ENCODE measurements at regions not wholly inside any gene's neighbourhood (a gene's known extent, or its start where the extent isn't known, plus 50 kb on each side); places are given as distances from the start of the nearest gene placed in this dataset.
"Not testable (repeated sequence)": the region's sequence is repeated elsewhere in the genome, so short reads cannot be mapped to it uniquely, and the experiment has no call there.

GRCh38 chr14:97993508-97994019 is 1196.4 kb downstream of the VRK1 start:
- DNase-seq, result no peak

GRCh38 chr14:97994020-97994531 is 1196.9 kb downstream of the VRK1 start:
- DNase-seq, result no peak

- no peak for DNase-seq
These were observed 1197.9 kb downstream of the VRK1 start for GRCh38 chr14:97995038-97995437.

- no peak for DNase-seq
These were observed 1198.3 kb downstream of the VRK1 start for GRCh38 chr14:97995531-97995930.

GRCh38 chr14:98006008-98006407 is 1208.8 kb downstream of the VRK1 start:
- no peak for DNase-seq

GRCh38 chr14:98008381-98009113 is 1211.4 kb downstream of the VRK1 start:
- no peak for DNase-seq

- not testable (repeated sequence) for DNase-seq
These were observed 1212.0 kb downstream of the VRK1 start for GRCh38 chr14:98009177-98009576.

- no peak for DNase-seq
These were observed 1213.6 kb downstream of the VRK1 start for GRCh38 chr14:98010784-98011183.

- DNase-seq, result no peak
These were observed 1217.9 kb downstream of the VRK1 start for GRCh38 chr14:98014851-98015615.

- DNase-seq, result no peak
These were observed 1218.7 kb downstream of the VRK1 start for GRCh38 chr14:98015921-98016320.

GRCh38 chr14:98018628-98019027 is 1221.4 kb downstream of the VRK1 start:
- DNase-seq, result no peak

- DNase-seq, result no peak
These were observed 1225.6 kb downstream of the VRK1 start for GRCh38 chr14:98022541-98023520.

- DNase-seq, result no peak
These were observed 1231.0 kb downstream of the VRK1 start for GRCh38 chr14:98028162-98028561.

GRCh38 chr14:98035396-98035795 is 1236.6 kb downstream of the BCL11B start:
- no peak for DNase-seq

- DNase-seq, result no peak
These were observed 1234.2 kb downstream of the BCL11B start for GRCh38 chr14:98037831-98038230.

GRCh38 chr14:98056946-98057345 is 1215.1 kb downstream of the BCL11B start:
- no peak for DNase-seq

GRCh38 chr14:98059106-98059505 is 1212.9 kb downstream of the BCL11B start:
- DNase-seq, result no peak

- DNase-seq, result no peak
These were observed 1209.9 kb downstream of the BCL11B start for GRCh38 chr14:98062083-98062482.

- DNase-seq, result no peak
These were observed 1202.3 kb downstream of the BCL11B start for GRCh38 chr14:98069712-98070171.

GRCh38 chr14:98070536-98070935 is 1201.5 kb downstream of the BCL11B start:
- no peak for DNase-seq

- no peak for DNase-seq
These were observed 1197.9 kb downstream of the BCL11B start for GRCh38 chr14:98074111-98074510.

- DNase-seq, result no peak
These were observed 1194.8 kb downstream of the BCL11B start for GRCh38 chr14:98077176-98077575.

- DNase-seq, result no peak
These were observed 1189.2 kb downstream of the BCL11B start for GRCh38 chr14:98082833-98083232.
